ENCODE measurements at regions not wholly inside any gene's neighbourhood (a gene's known extent, or its start where the extent isn't known, plus 50 kb on each side); places are given as distances from the start of the nearest gene placed in this dataset.

DNA sequence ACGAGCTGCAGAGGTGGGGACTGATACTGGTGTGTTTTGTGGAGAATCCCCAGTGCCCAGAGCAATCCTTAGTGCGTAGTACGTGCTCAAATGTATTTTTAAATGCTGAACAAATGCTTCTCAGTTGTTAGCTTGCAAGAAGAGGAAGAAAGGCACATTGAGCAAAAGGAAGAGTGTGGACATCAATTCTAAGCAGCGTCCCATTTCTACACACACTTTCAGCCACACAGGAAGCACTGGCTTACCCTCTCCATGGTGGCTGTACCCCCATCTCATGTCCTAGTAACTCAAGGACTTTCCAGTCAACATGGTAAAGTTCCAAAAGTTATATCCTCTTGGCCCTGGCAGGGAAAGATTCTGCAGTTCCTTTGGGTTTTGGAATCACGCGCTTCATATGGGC is 98.8 kb upstream of the NXT1 start (continued):
- TF ChIP-seq, protein P1, sequence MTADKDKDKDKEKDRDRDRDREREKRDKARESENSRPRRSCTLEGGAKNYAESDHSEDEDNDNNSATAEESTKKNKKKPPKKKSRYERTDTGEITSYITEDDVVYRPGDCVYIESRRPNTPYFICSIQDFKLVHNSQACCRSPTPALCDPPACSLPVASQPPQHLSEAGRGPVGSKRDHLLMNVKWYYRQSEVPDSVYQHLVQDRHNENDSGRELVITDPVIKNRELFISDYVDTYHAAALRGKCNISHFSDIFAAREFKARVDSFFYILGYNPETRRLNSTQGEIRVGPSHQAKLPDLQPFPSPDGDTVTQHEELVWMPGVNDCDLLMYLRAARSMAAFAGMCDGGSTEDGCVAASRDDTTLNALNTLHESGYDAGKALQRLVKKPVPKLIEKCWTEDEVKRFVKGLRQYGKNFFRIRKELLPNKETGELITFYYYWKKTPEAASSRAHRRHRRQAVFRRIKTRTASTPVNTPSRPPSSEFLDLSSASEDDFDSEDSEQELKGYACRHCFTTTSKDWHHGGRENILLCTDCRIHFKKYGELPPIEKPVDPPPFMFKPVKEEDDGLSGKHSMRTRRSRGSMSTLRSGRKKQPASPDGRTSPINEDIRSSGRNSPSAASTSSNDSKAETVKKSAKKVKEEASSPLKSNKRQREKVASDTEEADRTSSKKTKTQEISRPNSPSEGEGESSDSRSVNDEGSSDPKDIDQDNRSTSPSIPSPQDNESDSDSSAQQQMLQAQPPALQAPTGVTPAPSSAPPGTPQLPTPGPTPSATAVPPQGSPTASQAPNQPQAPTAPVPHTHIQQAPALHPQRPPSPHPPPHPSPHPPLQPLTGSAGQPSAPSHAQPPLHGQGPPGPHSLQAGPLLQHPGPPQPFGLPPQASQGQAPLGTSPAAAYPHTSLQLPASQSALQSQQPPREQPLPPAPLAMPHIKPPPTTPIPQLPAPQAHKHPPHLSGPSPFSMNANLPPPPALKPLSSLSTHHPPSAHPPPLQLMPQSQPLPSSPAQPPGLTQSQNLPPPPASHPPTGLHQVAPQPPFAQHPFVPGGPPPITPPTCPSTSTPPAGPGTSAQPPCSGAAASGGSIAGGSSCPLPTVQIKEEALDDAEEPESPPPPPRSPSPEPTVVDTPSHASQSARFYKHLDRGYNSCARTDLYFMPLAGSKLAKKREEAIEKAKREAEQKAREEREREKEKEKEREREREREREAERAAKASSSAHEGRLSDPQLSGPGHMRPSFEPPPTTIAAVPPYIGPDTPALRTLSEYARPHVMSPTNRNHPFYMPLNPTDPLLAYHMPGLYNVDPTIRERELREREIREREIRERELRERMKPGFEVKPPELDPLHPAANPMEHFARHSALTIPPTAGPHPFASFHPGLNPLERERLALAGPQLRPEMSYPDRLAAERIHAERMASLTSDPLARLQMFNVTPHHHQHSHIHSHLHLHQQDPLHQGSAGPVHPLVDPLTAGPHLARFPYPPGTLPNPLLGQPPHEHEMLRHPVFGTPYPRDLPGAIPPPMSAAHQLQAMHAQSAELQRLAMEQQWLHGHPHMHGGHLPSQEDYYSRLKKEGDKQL (CRISPR knock-in tag; IDR thresholded peaks at IDR 0.05; ENCODE audit: borderline replicate concordance): no peak
- TF ChIP-seq JUNB (CRISPR knock-in tag; conservative IDR thresholded peaks at IDR 0.05): no peak
- TF ChIP-seq, protein P2, sequence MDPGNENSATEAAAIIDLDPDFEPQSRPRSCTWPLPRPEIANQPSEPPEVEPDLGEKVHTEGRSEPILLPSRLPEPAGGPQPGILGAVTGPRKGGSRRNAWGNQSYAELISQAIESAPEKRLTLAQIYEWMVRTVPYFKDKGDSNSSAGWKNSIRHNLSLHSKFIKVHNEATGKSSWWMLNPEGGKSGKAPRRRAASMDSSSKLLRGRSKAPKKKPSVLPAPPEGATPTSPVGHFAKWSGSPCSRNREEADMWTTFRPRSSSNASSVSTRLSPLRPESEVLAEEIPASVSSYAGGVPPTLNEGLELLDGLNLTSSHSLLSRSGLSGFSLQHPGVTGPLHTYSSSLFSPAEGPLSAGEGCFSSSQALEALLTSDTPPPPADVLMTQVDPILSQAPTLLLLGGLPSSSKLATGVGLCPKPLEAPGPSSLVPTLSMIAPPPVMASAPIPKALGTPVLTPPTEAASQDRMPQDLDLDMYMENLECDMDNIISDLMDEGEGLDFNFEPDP (CRISPR knock-in tag; IDR thresholded peaks at IDR 0.05): no peak
- no peak for TF ChIP-seq TOE1 (IDR thresholded peaks at IDR 0.05; ENCODE audit: borderline replicate concordance)
- no peak for TF ChIP-seq TOE1 (CRISPR knock-in tag; IDR thresholded peaks at IDR 0.05; ENCODE audit: borderline replicate concordance, low read depth)
- no peak for TF ChIP-seq SP2 (IDR thresholded peaks at IDR 0.05; ENCODE audit: extremely low read depth, low read depth, low read length, poor library complexity, severe bottlenecking)
- TF ChIP-seq HMG20B (CRISPR knock-in tag; IDR thresholded peaks at IDR 0.05): no peak
- TF ChIP-seq, protein P3, sequence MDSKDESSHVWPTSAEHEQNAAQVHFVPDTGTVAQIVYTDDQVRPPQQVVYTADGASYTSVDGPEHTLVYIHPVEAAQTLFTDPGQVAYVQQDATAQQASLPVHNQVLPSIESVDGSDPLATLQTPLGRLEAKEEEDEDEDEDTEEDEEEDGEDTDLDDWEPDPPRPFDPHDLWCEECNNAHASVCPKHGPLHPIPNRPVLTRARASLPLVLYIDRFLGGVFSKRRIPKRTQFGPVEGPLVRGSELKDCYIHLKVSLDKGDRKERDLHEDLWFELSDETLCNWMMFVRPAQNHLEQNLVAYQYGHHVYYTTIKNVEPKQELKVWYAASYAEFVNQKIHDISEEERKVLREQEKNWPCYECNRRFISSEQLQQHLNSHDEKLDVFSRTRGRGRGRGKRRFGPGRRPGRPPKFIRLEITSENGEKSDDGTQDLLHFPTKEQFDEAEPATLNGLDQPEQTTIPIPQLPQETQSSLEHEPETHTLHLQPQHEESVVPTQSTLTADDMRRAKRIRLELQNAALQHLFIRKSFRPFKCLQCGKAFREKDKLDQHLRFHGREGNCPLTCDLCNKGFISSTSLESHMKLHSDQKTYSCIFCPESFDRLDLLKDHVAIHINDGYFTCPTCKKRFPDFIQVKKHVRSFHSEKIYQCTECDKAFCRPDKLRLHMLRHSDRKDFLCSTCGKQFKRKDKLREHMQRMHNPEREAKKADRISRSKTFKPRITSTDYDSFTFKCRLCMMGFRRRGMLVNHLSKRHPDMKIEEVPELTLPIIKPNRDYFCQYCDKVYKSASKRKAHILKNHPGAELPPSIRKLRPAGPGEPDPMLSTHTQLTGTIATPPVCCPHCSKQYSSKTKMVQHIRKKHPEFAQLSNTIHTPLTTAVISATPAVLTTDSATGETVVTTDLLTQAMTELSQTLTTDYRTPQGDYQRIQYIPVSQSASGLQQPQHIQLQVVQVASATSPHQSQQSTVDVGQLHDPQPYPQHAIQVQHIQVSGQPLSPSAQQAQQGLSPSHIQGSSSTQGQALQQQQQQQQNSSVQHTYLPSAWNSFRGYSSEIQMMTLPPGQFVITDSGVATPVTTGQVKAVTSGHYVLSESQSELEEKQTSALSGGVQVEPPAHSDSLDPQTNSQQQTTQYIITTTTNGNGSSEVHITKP (IDR thresholded peaks at IDR 0.05; ENCODE audit: partially characterized antibody): no peak
- no peak for TF ChIP-seq TCF3 (CRISPR knock-in tag; IDR thresholded peaks at IDR 0.05)
- TF ChIP-seq, protein P4, sequence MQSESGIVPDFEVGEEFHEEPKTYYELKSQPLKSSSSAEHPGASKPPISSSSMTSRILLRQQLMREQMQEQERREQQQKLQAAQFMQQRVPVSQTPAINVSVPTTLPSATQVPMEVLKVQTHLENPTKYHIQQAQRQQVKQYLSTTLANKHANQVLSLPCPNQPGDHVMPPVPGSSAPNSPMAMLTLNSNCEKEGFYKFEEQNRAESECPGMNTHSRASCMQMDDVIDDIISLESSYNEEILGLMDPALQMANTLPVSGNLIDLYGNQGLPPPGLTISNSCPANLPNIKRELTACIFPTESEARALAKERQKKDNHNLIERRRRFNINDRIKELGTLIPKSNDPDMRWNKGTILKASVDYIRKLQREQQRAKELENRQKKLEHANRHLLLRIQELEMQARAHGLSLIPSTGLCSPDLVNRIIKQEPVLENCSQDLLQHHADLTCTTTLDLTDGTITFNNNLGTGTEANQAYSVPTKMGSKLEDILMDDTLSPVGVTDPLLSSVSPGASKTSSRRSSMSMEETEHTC (IDR thresholded peaks at IDR 0.05): no peak
